DND-41 (cell line): ENCODE measurements at regions not wholly inside any gene's neighbourhood (a gene's known extent, or its start where the extent isn't known, plus 50 kb on each side); places are given as distances from the start of the nearest gene placed in this dataset.
"Not testable (repeated sequence)": the region's sequence is repeated elsewhere in the genome, so short reads cannot be mapped to it uniquely, and the experiment has no call there.

ENCODE experiments used
- ATAC-seq: fragments of 200-7000 bp; cut with Tn5 transposase; 3 replicates; pipeline ENCODE4 v1.9.1; 2021; ENCODE audit warnings: low read depth; ENCODE audit not compliant: insufficient read depth
- DNase-seq: peaks from one replicate; pipeline ENCODE4 v3.0.0-alpha.2; 2020
- H2AFZ ChIP-seq: 2 replicates; pipeline ENCODE4 v1.6.0; 2012; ENCODE audit warnings: low read depth, low read length
- H3K27ac ChIP-seq: 2 replicates; pipeline ENCODE4 v1.5.1; 2012; ENCODE audit warnings: low read length, inconsistent platforms
- H3K27me3 ChIP-seq: fragments of 200-600 bp; sonication (generic); 2 replicates; pipeline ENCODE4 v1.6.0; 2012; ENCODE audit warnings: low read length, mild to moderate bottlenecking, inconsistent platforms; ENCODE audit not compliant: insufficient read depth, poor library complexity
- H3K36me3 ChIP-seq: 2 replicates; pipeline ENCODE4 v1.5.1; 2012; ENCODE audit warnings: low read length, inconsistent platforms; ENCODE audit not compliant: insufficient read depth
- H3K4me1 ChIP-seq: 2 replicates; pipeline ENCODE4 v1.5.1; 2012; ENCODE audit warnings: mild to moderate bottlenecking, low read length; ENCODE audit not compliant: insufficient read depth
- H3K4me2 ChIP-seq: 2 replicates; pipeline ENCODE4 v1.6.0; 2012; ENCODE audit warnings: mild to moderate bottlenecking, moderate library complexity, low read length, inconsistent platforms; ENCODE audit not compliant: insufficient read depth
- H3K4me3 ChIP-seq, 2 experiments: fragments of 200-600 bp in 1 of 2; shearing (Covaris generic) in 1 of 2; 2 replicates each; pipeline ENCODE4 v1.5.1; 2012 to 2016; ENCODE audit warnings: inconsistent platforms in 2 of 2, low read length in 2 of 2, mild to moderate bottlenecking in 2 of 2, low read depth in 1 of 2, moderate library complexity in 1 of 2
- H3K79me2 ChIP-seq: 2 replicates; pipeline ENCODE4 v1.6.0; 2012; ENCODE audit warnings: low read length, inconsistent platforms; ENCODE audit not compliant: insufficient read depth
- H3K9ac ChIP-seq: 2 replicates; pipeline ENCODE4 v1.6.0; 2012; ENCODE audit warnings: low read depth, mild to moderate bottlenecking, inconsistent platforms, low read length, moderate library complexity
- H3K9me3 ChIP-seq: 2 replicates; pipeline ENCODE4 v1.5.1; 2012; ENCODE audit warnings: low read length, moderate library complexity, mild to moderate bottlenecking, inconsistent platforms; ENCODE audit not compliant: insufficient read depth, severe bottlenecking
- H4K20me1 ChIP-seq: 2 replicates; pipeline ENCODE4 v1.6.0; 2012; ENCODE audit warnings: low read length; ENCODE audit not compliant: insufficient read depth
- EZH2 ChIP-seq: IDR thresholded peaks from 3 replicates; pipeline ENCODE4 v1.6.1; 2012; ENCODE audit warnings: borderline replicate concordance, low read depth, mild to moderate bottlenecking, moderate library complexity, low read length, inconsistent platforms; ENCODE audit not compliant: severe bottlenecking
- TF ChIP-seq, protein P1 (sequence below): IDR thresholded peaks from 2 replicates; pipeline ENCODE4 v1.5.1; 2012; ENCODE audit warnings: borderline replicate concordance, low read length, moderate library complexity, mild to moderate bottlenecking; ENCODE audit not compliant: poor library complexity, severe bottlenecking; ENCODE audit errors: extremely low read depth

GRCh38 chr12:65744236-65744840 lies 79.9 kb upstream of the HMGA2 start:
- H3K27ac ChIP-seq, H3K36me3 ChIP-seq, H3K9me3 ChIP-seq, H2AFZ ChIP-seq, H4K20me1 ChIP-seq, DNase-seq, H3K4me2 ChIP-seq, H3K27me3 ChIP-seq, H3K4me1 ChIP-seq, H3K9ac ChIP-seq, H3K79me2 ChIP-seq, H3K4me3 ChIP-seq, ATAC-seq: not testable (repeated sequence)

DNA sequence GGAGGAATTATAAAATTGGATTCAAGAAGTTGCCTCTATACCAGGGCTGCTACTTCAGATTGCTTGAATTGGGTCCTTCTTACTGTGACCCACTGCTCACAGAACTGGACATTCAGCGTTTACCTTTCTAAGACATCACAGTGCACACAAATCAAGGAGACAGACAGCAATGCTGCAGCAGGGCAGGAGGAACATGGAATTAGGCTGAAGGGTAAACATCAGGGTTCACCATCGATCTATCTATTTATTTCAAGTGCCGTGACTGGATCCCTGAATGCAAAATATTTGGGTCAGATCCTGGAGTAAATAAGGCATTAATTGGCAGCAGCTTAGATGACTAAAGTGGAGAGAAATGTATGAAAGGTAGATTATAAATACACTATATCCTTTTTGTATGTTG lies 76.9 kb upstream of the HMGA2 start:
- ATAC-seq (no peak), DNase-seq (no peak)
- Histone ChIP-seq H3K36me3 (no peaks in the 10 kb centered on the region), H2AFZ (no peak overlapping the region), H3K79me2 (no peaks in the 10 kb centered on the region), H3K27me3 (peaks cover 4% of the 10 kb centered on the region), H3K4me2 (no peak overlapping the region), H3K4me3 (no peak overlapping the region), H3K27ac (no peak overlapping the region), H3K9me3 (no peaks in the 10 kb centered on the region), H4K20me1 (no peaks in the 10 kb centered on the region), H3K4me1 (no peaks in the 10 kb centered on the region), H3K9ac (no peak overlapping the region)
- TF ChIP-seq, protein P1, sequence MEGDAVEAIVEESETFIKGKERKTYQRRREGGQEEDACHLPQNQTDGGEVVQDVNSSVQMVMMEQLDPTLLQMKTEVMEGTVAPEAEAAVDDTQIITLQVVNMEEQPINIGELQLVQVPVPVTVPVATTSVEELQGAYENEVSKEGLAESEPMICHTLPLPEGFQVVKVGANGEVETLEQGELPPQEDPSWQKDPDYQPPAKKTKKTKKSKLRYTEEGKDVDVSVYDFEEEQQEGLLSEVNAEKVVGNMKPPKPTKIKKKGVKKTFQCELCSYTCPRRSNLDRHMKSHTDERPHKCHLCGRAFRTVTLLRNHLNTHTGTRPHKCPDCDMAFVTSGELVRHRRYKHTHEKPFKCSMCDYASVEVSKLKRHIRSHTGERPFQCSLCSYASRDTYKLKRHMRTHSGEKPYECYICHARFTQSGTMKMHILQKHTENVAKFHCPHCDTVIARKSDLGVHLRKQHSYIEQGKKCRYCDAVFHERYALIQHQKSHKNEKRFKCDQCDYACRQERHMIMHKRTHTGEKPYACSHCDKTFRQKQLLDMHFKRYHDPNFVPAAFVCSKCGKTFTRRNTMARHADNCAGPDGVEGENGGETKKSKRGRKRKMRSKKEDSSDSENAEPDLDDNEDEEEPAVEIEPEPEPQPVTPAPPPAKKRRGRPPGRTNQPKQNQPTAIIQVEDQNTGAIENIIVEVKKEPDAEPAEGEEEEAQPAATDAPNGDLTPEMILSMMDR, result no peak
- no peak for TF ChIP-seq EZH2

GRCh38 chr12:65748332-65748731 lies 76.0 kb upstream of the HMGA2 start:
- Histone ChIP-seq H3K27me3 (peaks cover 4% of the 10 kb centered on the region), H3K79me2 (no peaks in the 10 kb centered on the region), H3K4me2 (no peak overlapping the region), H2AFZ (no peak overlapping the region), H4K20me1 (no peaks in the 10 kb centered on the region), H3K36me3 (no peaks in the 10 kb centered on the region), H3K27ac (no peak overlapping the region), H3K4me3 (no peak overlapping the region), H3K9me3 (no peaks in the 10 kb centered on the region), H3K4me1 (no peaks in the 10 kb centered on the region), H3K9ac (no peak overlapping the region)
- no peak for TF ChIP-seq EZH2
- TF ChIP-seq, protein P1, result no peak
- ATAC-seq, result no peak
- DNase-seq, result no peak

DNA sequence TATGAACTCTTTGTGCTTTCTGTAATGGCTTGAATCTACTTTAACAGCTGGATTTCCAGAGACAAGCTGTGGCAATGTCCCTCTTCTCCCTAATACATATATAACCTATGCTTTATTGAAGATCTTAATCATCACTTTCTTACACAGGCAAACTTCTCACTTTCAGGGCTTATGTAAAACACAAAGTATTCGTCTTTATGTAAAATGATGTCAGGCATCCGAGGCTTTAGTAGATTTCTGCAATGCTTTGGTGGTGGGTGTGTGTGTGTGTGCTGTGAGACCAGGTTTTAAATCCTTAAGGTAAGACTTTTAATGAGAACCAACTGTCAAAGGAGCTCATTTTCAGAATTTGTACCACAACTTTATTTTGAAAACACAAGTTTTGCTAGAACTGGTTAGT lies 70.0 kb upstream of the HMGA2 start:
- Histone ChIP-seq H3K4me1 (no peaks in the 10 kb centered on the region), H3K27me3 (peaks cover 6% of the 10 kb centered on the region), H2AFZ (no peak overlapping the region), H4K20me1 (no peaks in the 10 kb centered on the region), H3K79me2 (no peaks in the 10 kb centered on the region), H3K4me3 (no peak overlapping the region), H3K4me2 (no peak overlapping the region), H3K36me3 (no peaks in the 10 kb centered on the region), H3K9ac (no peak overlapping the region), H3K9me3 (no peaks in the 10 kb centered on the region), H3K27ac (no peak overlapping the region)
- TF ChIP-seq EZH2, result no peak
- TF ChIP-seq, protein P1, result no peak
- no peak for DNase-seq
- no peak for ATAC-seq
